22Rv1 (cell line): ENCODE measurements at regions not wholly inside any gene's neighbourhood (a gene's known extent, or its start where the extent isn't known, plus 50 kb on each side); places are given as distances from the start of the nearest gene placed in this dataset.

Experiments used
- CTCF ChIP-seq: fragments of 450-650 bp; IDR thresholded peaks from 2 replicates; pipeline ENCODE4 v1.5.1; 2017; ENCODE audit warnings: mild to moderate bottlenecking
- ZFX ChIP-seq: fragments of 450-650 bp; IDR thresholded peaks from 2 replicates; pipeline ENCODE4 v1.6.1; 2017; ENCODE audit warnings: antibody characterized with exemption, borderline replicate concordance

GRCh38 chr10:47055386-47056246 is 144.4 kb downstream of the PTPN20 start:
- no peak for TF ChIP-seq CTCF
- no peak for TF ChIP-seq ZFX
